ENCODE measurements at regions not wholly inside any gene's neighbourhood (a gene's known extent, or its start where the extent isn't known, plus 50 kb on each side); places are given as distances from the start of the nearest gene placed in this dataset.

DNA sequence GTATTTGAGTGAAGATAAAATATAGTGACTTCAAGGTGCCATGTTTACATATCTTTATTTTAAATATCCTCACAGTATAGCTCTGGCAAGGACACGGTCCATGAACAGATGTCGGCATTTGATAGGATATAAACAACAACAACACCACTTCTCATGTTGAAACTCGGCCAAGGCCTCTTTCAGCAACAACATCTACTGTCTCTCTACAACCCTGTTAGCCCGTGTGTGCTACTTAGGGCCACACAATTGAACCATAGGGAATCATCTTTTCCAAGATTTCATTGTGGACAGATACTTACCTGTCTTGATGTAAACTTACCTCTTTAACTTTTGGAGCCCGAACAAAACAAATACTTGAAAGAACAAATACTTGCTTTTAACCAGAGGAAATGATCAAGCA is 168.7 kb upstream of the SSTR1 start:
- Histone ChIP-seq H3K4me1 (ENCODE audit: control insufficient read depth, insufficient read depth, low read length, poor library complexity, severe bottlenecking) (no peaks in the 10 kb centered on the region), H3K27ac (ENCODE audit: insufficient read depth, low read length, poor library complexity, severe bottlenecking) (no peak overlapping the region), H3K36me3 (ENCODE audit: control insufficient read depth, insufficient read depth, low read length) (no peaks in the 10 kb centered on the region), H3K27me3 (replicated peaks; ENCODE audit: control insufficient read depth, insufficient read depth, low read length, poor library complexity, severe bottlenecking) (no peaks in the 10 kb centered on the region), H3K9me3 (ENCODE audit: control insufficient read depth, low read length) (no peaks in the 10 kb centered on the region), H3K4me3 (ENCODE audit: insufficient read depth, low read depth, low read length, poor library complexity, severe bottlenecking) (no peak overlapping the region)
- DNase-seq, result no peak

GRCh38 chr14:38039496-38039895 is 168.2 kb upstream of the SSTR1 start:
- H3K27ac ChIP-seq (ENCODE audit: insufficient read depth, low read length, poor library complexity, severe bottlenecking), result no peak overlapping the region
- no peaks in the 10 kb centered on the region for H3K27me3 ChIP-seq (replicated peaks; ENCODE audit: control insufficient read depth, insufficient read depth, low read length, poor library complexity, severe bottlenecking)
- no peak for DNase-seq
- no peak overlapping the region for H3K4me3 ChIP-seq (ENCODE audit: insufficient read depth, low read depth, low read length, poor library complexity, severe bottlenecking)
- H3K4me1 ChIP-seq (ENCODE audit: control insufficient read depth, insufficient read depth, low read length, poor library complexity, severe bottlenecking), result no peaks in the 10 kb centered on the region
- no peaks in the 10 kb centered on the region for H3K9me3 ChIP-seq (ENCODE audit: control insufficient read depth, low read length)
- no peaks in the 10 kb centered on the region for H3K36me3 ChIP-seq (ENCODE audit: control insufficient read depth, insufficient read depth, low read length)

DNA sequence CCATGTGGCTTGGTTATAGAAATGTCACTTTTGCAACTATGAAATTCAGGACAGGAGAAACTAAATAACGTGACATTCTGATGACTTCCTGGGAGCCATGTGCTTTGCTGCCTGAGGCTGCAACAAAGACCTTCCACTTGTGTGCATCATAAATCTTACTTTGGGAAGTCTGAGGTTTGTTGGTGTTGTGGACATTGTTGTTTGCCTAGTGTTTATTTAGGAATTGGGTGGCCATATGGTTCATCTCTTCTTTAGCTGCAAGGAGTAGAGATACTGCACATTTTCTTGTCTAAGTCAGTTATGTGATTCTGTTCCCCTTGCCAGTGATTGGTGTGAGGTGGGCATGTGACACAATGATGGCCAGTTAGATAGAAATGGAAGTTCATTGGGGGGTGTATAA is 167.3 kb upstream of the SSTR1 start:
- Histone ChIP-seq H3K27ac (ENCODE audit: insufficient read depth, low read length, poor library complexity, severe bottlenecking) (no peak overlapping the region), H3K9me3 (ENCODE audit: control insufficient read depth, low read length) (no peaks in the 10 kb centered on the region), H3K27me3 (replicated peaks; ENCODE audit: control insufficient read depth, insufficient read depth, low read length, poor library complexity, severe bottlenecking) (no peaks in the 10 kb centered on the region), H3K4me3 (ENCODE audit: insufficient read depth, low read depth, low read length, poor library complexity, severe bottlenecking) (no peak overlapping the region), H3K4me1 (ENCODE audit: control insufficient read depth, insufficient read depth, low read length, poor library complexity, severe bottlenecking) (no peaks in the 10 kb centered on the region), H3K36me3 (ENCODE audit: control insufficient read depth, insufficient read depth, low read length) (no peaks in the 10 kb centered on the region)
- no peak for DNase-seq

GRCh38 chr14:38042322-38042721 is 165.4 kb upstream of the SSTR1 start:
- Histone ChIP-seq H3K27ac (ENCODE audit: insufficient read depth, low read length, poor library complexity, severe bottlenecking) (no peak overlapping the region), H3K9me3 (ENCODE audit: control insufficient read depth, low read length) (no peaks in the 10 kb centered on the region), H3K4me3 (ENCODE audit: insufficient read depth, low read depth, low read length, poor library complexity, severe bottlenecking) (no peak overlapping the region), H3K4me1 (ENCODE audit: control insufficient read depth, insufficient read depth, low read length, poor library complexity, severe bottlenecking) (no peaks in the 10 kb centered on the region), H3K27me3 (replicated peaks; ENCODE audit: control insufficient read depth, insufficient read depth, low read length, poor library complexity, severe bottlenecking) (no peaks in the 10 kb centered on the region), H3K36me3 (ENCODE audit: control insufficient read depth, insufficient read depth, low read length) (no peaks in the 10 kb centered on the region)
- no peak for DNase-seq

DNA sequence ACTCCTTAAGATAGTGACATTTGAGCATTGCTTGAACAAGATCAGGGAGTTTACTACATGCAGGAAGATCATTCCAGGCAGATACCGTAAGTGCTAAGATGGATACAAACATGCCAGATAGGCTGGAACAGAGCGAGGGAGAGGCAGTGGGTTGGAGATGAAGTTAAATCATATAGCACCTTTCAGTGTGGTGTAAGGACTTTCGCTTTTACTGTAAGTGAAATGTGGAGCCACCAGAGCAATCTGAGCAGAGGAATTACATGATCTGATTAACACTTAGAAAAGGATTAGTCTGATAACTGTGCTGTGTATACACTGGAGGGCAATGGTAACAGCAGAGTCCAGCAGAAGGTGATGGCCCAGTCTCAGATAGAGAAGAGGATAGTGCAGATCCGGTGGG is 163.0 kb upstream of the SSTR1 start:
- H3K9me3 ChIP-seq (ENCODE audit: control insufficient read depth, low read length), result no peaks in the 10 kb centered on the region
- H3K4me1 ChIP-seq (ENCODE audit: control insufficient read depth, insufficient read depth, low read length, poor library complexity, severe bottlenecking), result no peaks in the 10 kb centered on the region
- H3K27me3 ChIP-seq (replicated peaks; ENCODE audit: control insufficient read depth, insufficient read depth, low read length, poor library complexity, severe bottlenecking), result no peaks in the 10 kb centered on the region
- H3K36me3 ChIP-seq (ENCODE audit: control insufficient read depth, insufficient read depth, low read length), result no peaks in the 10 kb centered on the region
- no peak for DNase-seq
- H3K4me3 ChIP-seq (ENCODE audit: insufficient read depth, low read depth, low read length, poor library complexity, severe bottlenecking), result no peak overlapping the region
- no peak overlapping the region for H3K27ac ChIP-seq (ENCODE audit: insufficient read depth, low read length, poor library complexity, severe bottlenecking)

DNA sequence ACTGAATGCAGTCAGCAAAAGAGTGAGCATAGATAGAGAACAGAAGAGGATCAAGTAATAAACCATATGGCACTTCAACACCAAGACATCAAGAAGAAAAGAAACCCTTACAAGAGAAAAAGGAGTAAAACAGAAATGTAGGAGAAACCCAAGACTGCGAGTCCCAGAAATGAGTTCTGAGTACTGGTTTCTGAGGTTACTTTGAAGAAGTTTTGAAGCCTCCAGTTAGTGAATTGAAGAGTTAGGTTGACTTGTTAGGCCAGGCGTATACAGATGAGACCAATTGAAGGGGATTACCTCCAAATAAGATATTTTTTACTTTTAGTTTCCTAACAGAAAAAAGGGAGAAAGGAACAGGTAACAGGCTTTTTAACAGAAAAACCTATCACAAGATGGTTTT is 162.2 kb upstream of the SSTR1 start:
- Histone ChIP-seq H3K9me3 (ENCODE audit: control insufficient read depth, low read length) (no peaks in the 10 kb centered on the region), H3K36me3 (ENCODE audit: control insufficient read depth, insufficient read depth, low read length) (no peaks in the 10 kb centered on the region), H3K27me3 (replicated peaks; ENCODE audit: control insufficient read depth, insufficient read depth, low read length, poor library complexity, severe bottlenecking) (no peaks in the 10 kb centered on the region), H3K4me1 (ENCODE audit: control insufficient read depth, insufficient read depth, low read length, poor library complexity, severe bottlenecking) (no peaks in the 10 kb centered on the region), H3K4me3 (ENCODE audit: insufficient read depth, low read depth, low read length, poor library complexity, severe bottlenecking) (no peak overlapping the region), H3K27ac (ENCODE audit: insufficient read depth, low read length, poor library complexity, severe bottlenecking) (no peak overlapping the region)
- DNase-seq, result no peak

DNA sequence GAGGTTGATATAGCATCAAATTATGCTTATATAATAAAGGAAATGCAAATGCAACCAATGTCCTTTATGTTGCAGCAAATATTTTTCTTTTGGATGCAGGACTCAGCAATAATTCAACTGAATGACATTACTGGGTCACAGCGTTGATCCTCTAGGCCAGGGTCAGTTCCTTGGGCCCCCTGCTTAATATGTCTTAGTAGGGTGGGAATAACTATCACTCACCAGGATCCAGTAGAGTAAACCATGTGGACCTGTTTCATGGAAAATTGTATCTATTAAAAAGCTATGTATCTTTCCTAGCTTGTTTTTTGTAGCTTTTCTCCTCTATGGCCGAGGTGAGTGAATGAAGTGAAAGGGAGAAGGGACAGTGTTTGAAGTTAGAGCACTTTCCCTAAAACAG is 161.5 kb upstream of the SSTR1 start:
- Histone ChIP-seq H3K9me3 (ENCODE audit: control insufficient read depth, low read length) (no peaks in the 10 kb centered on the region), H3K4me1 (ENCODE audit: control insufficient read depth, insufficient read depth, low read length, poor library complexity, severe bottlenecking) (no peaks in the 10 kb centered on the region), H3K27me3 (replicated peaks; ENCODE audit: control insufficient read depth, insufficient read depth, low read length, poor library complexity, severe bottlenecking) (no peaks in the 10 kb centered on the region), H3K27ac (ENCODE audit: insufficient read depth, low read length, poor library complexity, severe bottlenecking) (no peak overlapping the region), H3K36me3 (ENCODE audit: control insufficient read depth, insufficient read depth, low read length) (no peaks in the 10 kb centered on the region), H3K4me3 (ENCODE audit: insufficient read depth, low read depth, low read length, poor library complexity, severe bottlenecking) (no peak overlapping the region)
- DNase-seq, result no peak

DNA sequence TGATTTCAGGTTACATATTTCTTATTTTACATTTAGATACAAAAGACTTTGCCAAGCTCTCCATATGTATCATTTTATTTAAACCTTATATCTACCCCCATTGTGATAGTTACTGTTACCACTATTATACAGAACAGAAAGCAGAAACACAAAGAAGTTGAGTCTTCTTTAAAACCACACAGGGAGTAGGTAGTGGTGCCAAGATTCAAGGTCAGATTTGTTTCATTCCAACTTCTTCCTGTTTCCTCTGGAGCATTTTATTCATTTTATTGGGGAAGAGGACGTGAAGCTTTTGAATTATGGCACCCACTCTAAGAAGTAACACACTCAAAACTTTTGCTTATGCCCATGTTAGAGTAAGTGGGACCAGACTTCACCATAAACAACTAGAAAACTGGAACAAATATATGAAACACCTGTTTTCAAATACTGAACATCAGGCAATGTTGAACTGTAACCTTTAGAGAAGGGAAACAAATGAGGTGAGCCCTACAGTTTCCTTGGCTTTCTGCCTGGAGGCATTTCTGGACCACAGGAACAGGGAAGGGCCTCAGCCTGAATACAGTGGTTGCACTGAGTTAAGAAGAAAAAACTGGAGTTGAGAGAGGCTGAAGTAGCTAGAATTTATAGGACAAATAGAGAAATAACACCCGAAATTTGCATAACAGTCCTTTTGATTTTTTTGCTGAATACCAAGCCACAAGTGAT is 160.4 kb upstream of the SSTR1 start:
- Histone ChIP-seq H3K27me3 (replicated peaks; ENCODE audit: control insufficient read depth, insufficient read depth, low read length, poor library complexity, severe bottlenecking) (no peaks in the 10 kb centered on the region), H3K4me1 (ENCODE audit: control insufficient read depth, insufficient read depth, low read length, poor library complexity, severe bottlenecking) (no peaks in the 10 kb centered on the region), H3K9me3 (ENCODE audit: control insufficient read depth, low read length) (no peaks in the 10 kb centered on the region), H3K36me3 (ENCODE audit: control insufficient read depth, insufficient read depth, low read length) (no peaks in the 10 kb centered on the region), H3K27ac (ENCODE audit: insufficient read depth, low read length, poor library complexity, severe bottlenecking) (no peak overlapping the region), H3K4me3 (ENCODE audit: insufficient read depth, low read depth, low read length, poor library complexity, severe bottlenecking) (no peak overlapping the region)
- DNase-seq, result no peak

DNA sequence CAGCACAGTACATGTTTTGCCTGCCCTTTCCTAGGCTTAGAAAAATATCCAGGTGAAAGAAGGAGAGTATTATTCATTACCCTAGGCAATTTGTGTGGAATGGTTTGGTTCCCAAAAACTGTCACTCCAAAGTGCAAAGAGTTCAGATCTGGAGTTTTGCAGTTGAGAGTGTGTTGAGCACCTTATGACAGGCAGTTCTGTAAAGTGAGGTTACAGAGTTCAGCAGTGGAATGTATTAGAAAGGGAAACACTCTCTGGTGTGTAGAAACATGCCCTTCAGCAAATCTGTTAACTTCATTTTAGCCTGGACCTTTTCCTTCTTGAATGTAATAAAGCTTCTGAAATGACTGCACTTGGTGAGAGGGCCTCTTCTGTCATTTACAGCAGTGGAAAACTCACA is 154.0 kb upstream of the SSTR1 start:
- Histone ChIP-seq H3K4me3 (ENCODE audit: insufficient read depth, low read depth, low read length, poor library complexity, severe bottlenecking) (no peak overlapping the region), H3K36me3 (ENCODE audit: control insufficient read depth, insufficient read depth, low read length) (no peaks in the 10 kb centered on the region), H3K9me3 (ENCODE audit: control insufficient read depth, low read length) (no peaks in the 10 kb centered on the region), H3K4me1 (ENCODE audit: control insufficient read depth, insufficient read depth, low read length, poor library complexity, severe bottlenecking) (no peaks in the 10 kb centered on the region), H3K27ac (ENCODE audit: insufficient read depth, low read length, poor library complexity, severe bottlenecking) (no peak overlapping the region), H3K27me3 (replicated peaks; ENCODE audit: control insufficient read depth, insufficient read depth, low read length, poor library complexity, severe bottlenecking) (no peaks in the 10 kb centered on the region)
- DNase-seq, result no peak

DNA sequence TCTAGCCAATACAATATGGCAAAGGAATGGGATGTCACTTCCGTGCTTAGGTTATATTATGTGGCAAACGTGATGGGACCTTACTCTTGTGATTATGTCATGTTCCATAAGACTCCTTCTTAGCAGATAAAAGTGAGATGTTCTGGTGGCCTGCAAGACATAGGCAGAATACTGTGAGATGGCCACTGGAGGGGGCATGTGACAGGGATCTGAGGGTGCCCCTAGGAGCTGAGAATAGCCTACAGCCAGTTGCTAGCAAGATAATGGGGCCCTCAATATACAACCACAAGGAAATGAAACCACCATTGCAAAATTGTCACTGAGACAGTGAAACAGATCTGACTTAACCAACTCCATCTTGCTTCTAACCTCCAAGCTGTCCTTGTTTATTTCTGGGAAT is 151.4 kb upstream of the SSTR1 start:
- Histone ChIP-seq H3K36me3 (ENCODE audit: control insufficient read depth, insufficient read depth, low read length) (no peaks in the 10 kb centered on the region), H3K27me3 (replicated peaks; ENCODE audit: control insufficient read depth, insufficient read depth, low read length, poor library complexity, severe bottlenecking) (no peaks in the 10 kb centered on the region), H3K9me3 (ENCODE audit: control insufficient read depth, low read length) (no peaks in the 10 kb centered on the region), H3K27ac (ENCODE audit: insufficient read depth, low read length, poor library complexity, severe bottlenecking) (no peak overlapping the region), H3K4me1 (ENCODE audit: control insufficient read depth, insufficient read depth, low read length, poor library complexity, severe bottlenecking) (no peaks in the 10 kb centered on the region), H3K4me3 (ENCODE audit: insufficient read depth, low read depth, low read length, poor library complexity, severe bottlenecking) (no peak overlapping the region)
- DNase-seq, result no peak

All from effector memory CD4-positive, alpha-beta T cell (primary cell).